ENCODE measurements at regions not wholly inside any gene's neighbourhood (a gene's known extent, or its start where the extent isn't known, plus 50 kb on each side); places are given as distances from the start of the nearest gene placed in this dataset.

GRCh38 chr11:82636615-82637014, 97.0 kb downstream of the FAM181B start:
- TF ChIP-seq CTCF (IDR thresholded peaks at IDR 0.05) (no peak), POLR2AphosphoS5 (IDR thresholded peaks at IDR 0.05) (no peak), POLR2A (IDR thresholded peaks at IDR 0.05) (no peak), EP300 (IDR thresholded peaks at IDR 0.05) (no peak)

Measured in sigmoid colon (tissue), 4 donors.